ENCODE measurements at regions not wholly inside any gene's neighbourhood (a gene's known extent, or its start where the extent isn't known, plus 50 kb on each side); places are given as distances from the start of the nearest gene placed in this dataset.
A peak's percentile ranks its signal among the peaks of the same experiment; 100 is the strongest.

GRCh38 chr1:47703981-47704596, 266.2 kb downstream of the FOXD2 start:
- Histone ChIP-seq H2AFZ (no peak overlapping the region), H3K9me2 (ENCODE audit: insufficient read depth) (no peaks in the 10 kb centered on the region), H3K27ac (ENCODE audit: low read depth) (no peak overlapping the region), H3K4me3 (no peak overlapping the region), H3K36me3 (ENCODE audit: insufficient read depth) (no peaks in the 10 kb centered on the region), H3K27me3 (ENCODE audit: insufficient read depth) (peaks cover 47% of the 10 kb centered on the region), H3K79me2 (replicated peaks; ENCODE audit: insufficient read depth) (no peaks in the 10 kb centered on the region), H3K4me2 (no peak overlapping the region), H3K4me1 (ENCODE audit: insufficient read depth) (peaks cover 3% of the 10 kb centered on the region; the same call in 1 of the 2 replicates), H3F3A (replicated peaks; ENCODE audit: low read depth) (no peaks in the 10 kb centered on the region), H4K20me1 (replicated peaks; ENCODE audit: insufficient read depth) (peaks cover 4% of the 10 kb centered on the region; the same call in 1 of the 2 replicates)
- H3K4me3 Mint-ChIP-seq, result no peak overlapping the region
- H3K4me1 Mint-ChIP-seq, result peaks cover 4% of the 10 kb centered on the region
- no peak for ATAC-seq
- no peak for DNase-seq (ENCODE audit: low spot score)
- H3K9me3 Mint-ChIP-seq, result no peaks in the 10 kb centered on the region
- TF ChIP-seq CTCF (conservative IDR thresholded peaks at IDR 0.05; ENCODE audit: low read depth in 2 of 2) (peak; percentile 32 to 41; a peak in 3 of 4 replicates), JUNB (IDR thresholded peaks at IDR 0.05; ENCODE audit: unreplicated experiment) (no peak)
- H3K27ac Mint-ChIP-seq, result no peak overlapping the region
- H3K36me3 Mint-ChIP-seq (ENCODE audit: low read depth), result no peaks in the 10 kb centered on the region
- peaks cover 32% of the 10 kb centered on the region for H3K27me3 Mint-ChIP-seq (ENCODE audit: insufficient read depth, low read depth, poor library complexity)

GRCh38 chr1:47705517-47706130, 267.8 kb downstream of the FOXD2 start:
- peaks cover 4% of the 10 kb centered on the region; the same call in 1 of the 2 replicates for H4K20me1 ChIP-seq (replicated peaks; ENCODE audit: insufficient read depth)
- ATAC-seq (no peak), DNase-seq (ENCODE audit: low spot score) (no peak)
- Mint-ChIP-seq H3K27me3 (ENCODE audit: insufficient read depth, low read depth, poor library complexity) (peaks cover 46% of the 10 kb centered on the region), H3K9me3 (no peaks in the 10 kb centered on the region), H3K4me1 (peaks cover 6% of the 10 kb centered on the region), H3K27ac (no peak overlapping the region), H3K36me3 (ENCODE audit: low read depth) (no peaks in the 10 kb centered on the region), H3K4me3 (no peak overlapping the region)
- no peaks in the 10 kb centered on the region for H3F3A ChIP-seq (replicated peaks; ENCODE audit: low read depth)
- no peaks in the 10 kb centered on the region for H3K79me2 ChIP-seq (replicated peaks; ENCODE audit: insufficient read depth)
- no peak overlapping the region for H2AFZ ChIP-seq
- H3K4me3 ChIP-seq, result no peak overlapping the region
- H3K36me3 ChIP-seq (ENCODE audit: insufficient read depth), result no peaks in the 10 kb centered on the region
- peaks cover 3% of the 10 kb centered on the region; the same call in 1 of the 2 replicates for H3K4me1 ChIP-seq (ENCODE audit: insufficient read depth)
- no peak overlapping the region for H3K4me2 ChIP-seq
- no peak overlapping the region for H3K27ac ChIP-seq (ENCODE audit: low read depth)
- TF ChIP-seq, protein P1, sequence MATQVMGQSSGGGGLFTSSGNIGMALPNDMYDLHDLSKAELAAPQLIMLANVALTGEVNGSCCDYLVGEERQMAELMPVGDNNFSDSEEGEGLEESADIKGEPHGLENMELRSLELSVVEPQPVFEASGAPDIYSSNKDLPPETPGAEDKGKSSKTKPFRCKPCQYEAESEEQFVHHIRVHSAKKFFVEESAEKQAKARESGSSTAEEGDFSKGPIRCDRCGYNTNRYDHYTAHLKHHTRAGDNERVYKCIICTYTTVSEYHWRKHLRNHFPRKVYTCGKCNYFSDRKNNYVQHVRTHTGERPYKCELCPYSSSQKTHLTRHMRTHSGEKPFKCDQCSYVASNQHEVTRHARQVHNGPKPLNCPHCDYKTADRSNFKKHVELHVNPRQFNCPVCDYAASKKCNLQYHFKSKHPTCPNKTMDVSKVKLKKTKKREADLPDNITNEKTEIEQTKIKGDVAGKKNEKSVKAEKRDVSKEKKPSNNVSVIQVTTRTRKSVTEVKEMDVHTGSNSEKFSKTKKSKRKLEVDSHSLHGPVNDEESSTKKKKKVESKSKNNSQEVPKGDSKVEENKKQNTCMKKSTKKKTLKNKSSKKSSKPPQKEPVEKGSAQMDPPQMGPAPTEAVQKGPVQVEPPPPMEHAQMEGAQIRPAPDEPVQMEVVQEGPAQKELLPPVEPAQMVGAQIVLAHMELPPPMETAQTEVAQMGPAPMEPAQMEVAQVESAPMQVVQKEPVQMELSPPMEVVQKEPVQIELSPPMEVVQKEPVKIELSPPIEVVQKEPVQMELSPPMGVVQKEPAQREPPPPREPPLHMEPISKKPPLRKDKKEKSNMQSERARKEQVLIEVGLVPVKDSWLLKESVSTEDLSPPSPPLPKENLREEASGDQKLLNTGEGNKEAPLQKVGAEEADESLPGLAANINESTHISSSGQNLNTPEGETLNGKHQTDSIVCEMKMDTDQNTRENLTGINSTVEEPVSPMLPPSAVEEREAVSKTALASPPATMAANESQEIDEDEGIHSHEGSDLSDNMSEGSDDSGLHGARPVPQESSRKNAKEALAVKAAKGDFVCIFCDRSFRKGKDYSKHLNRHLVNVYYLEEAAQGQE (IDR thresholded peaks at IDR 0.05; ENCODE audit: unreplicated experiment), result no peak
- TF ChIP-seq ZNF462 (CRISPR knock-in tag; IDR thresholded peaks at IDR 0.05), result no peak
- no peak for TF ChIP-seq EZH2 (IDR thresholded peaks at IDR 0.05; ENCODE audit: low read depth, unreplicated experiment)
- no peak for TF ChIP-seq JUNB (IDR thresholded peaks at IDR 0.05; ENCODE audit: unreplicated experiment)
- H3K27me3 ChIP-seq (ENCODE audit: insufficient read depth), result peaks cover 63% of the 10 kb centered on the region
- H3K9me2 ChIP-seq (ENCODE audit: insufficient read depth), result no peaks in the 10 kb centered on the region
